CD14-positive monocyte (primary cell): ENCODE measurements at regions not wholly inside any gene's neighbourhood (a gene's known extent, or its start where the extent isn't known, plus 50 kb on each side); places are given as distances from the start of the nearest gene placed in this dataset.
"Not testable (repeated sequence)": the region's sequence is repeated elsewhere in the genome, so short reads cannot be mapped to it uniquely, and the experiment has no call there.

ENCODE experiments used
- DNase-seq, 3 donors: peaks; one replicate each; pipeline ENCODE4 v3.0.0-alpha.2; 2011 to 2022
- H2AFZ ChIP-seq: 2 replicates; pipeline ENCODE4 v1.6.0; 2012; ENCODE audit warnings: mild to moderate bottlenecking, low read depth, low read length, inconsistent platforms; ENCODE audit not compliant: insufficient read depth, poor library complexity, severe bottlenecking
- H3K27ac ChIP-seq, 2 donors: 1 replicate in 1 of 2; 2 replicates in 1 of 2; pipeline ENCODE4 v1.5.1; 2012 to 2013; ENCODE audit warnings: low read length in 2 of 2, control low read depth in 1 of 2, inconsistent platforms in 1 of 2, low read depth in 1 of 2, mild to moderate bottlenecking in 1 of 2
- H3K27me3 ChIP-seq, 2 donors: one replicate each; pipeline versions ENCODE4 v1.6.0 to v1.6.1; 2011 to 2013; ENCODE audit warnings: low read length in 2 of 2; ENCODE audit not compliant: control insufficient read depth in 2 of 2, insufficient read depth in 2 of 2
- H3K36me3 ChIP-seq, 2 donors: replicated peaks in 1 of 2; 1 replicate in 1 of 2; 2 replicates in 1 of 2; pipeline versions ENCODE4 v1.5.1 to v1.6.1; 2012 to 2013; ENCODE audit warnings: low read length in 2 of 2, control low read depth in 1 of 2, inconsistent platforms in 1 of 2, mild to moderate bottlenecking in 1 of 2; ENCODE audit not compliant: insufficient read depth in 2 of 2, control insufficient read depth in 1 of 2
- H3K4me1 ChIP-seq, 2 donors: 1 replicate in 1 of 2; 2 replicates in 1 of 2; pipeline versions ENCODE4 v1.5.1 to v1.6.1; 2012 to 2013; ENCODE audit warnings: low read length in 2 of 2, control low read depth in 1 of 2, inconsistent platforms in 1 of 2, mild to moderate bottlenecking in 1 of 2, moderate library complexity in 1 of 2; ENCODE audit not compliant: insufficient read depth in 2 of 2, control insufficient read depth in 1 of 2
- H3K4me2 ChIP-seq: replicated peaks from 2 replicates; pipeline ENCODE3; 2012; ENCODE audit warnings: low read length, moderate library complexity, mild to moderate bottlenecking; ENCODE audit not compliant: poor library complexity, severe bottlenecking; ENCODE audit errors: extremely low read depth
- H3K4me3 ChIP-seq, 3 experiments: fragments of 200-600 bp in 1 of 3; sonication (generic) in 1 of 3; replicated peaks in 1 of 3; 1 replicate in 2 of 3; 2 replicates in 1 of 3; pipeline ENCODE4 v1.5.1; 2011 to 2013; ENCODE audit warnings: low read length in 3 of 3, mild to moderate bottlenecking in 3 of 3, control low read depth in 2 of 3, low read depth in 2 of 3, inconsistent platforms in 1 of 3, moderate library complexity in 1 of 3
- H3K79me2 ChIP-seq: 2 replicates; pipeline ENCODE4 v1.6.0; 2012; ENCODE audit warnings: mild to moderate bottlenecking, control low read depth, inconsistent platforms, low read length, moderate library complexity; ENCODE audit not compliant: insufficient read depth
- H3K9ac ChIP-seq: 2 replicates; pipeline ENCODE4 v1.6.0; 2017; ENCODE audit warnings: low read length, mild to moderate bottlenecking; ENCODE audit not compliant: insufficient read depth, poor library complexity, severe bottlenecking
- H3K9me3 ChIP-seq, 2 donors: replicated peaks in 1 of 2; 1 replicate in 1 of 2; 2 replicates in 1 of 2; pipeline versions ENCODE4 v1.5.1 to v1.6.1; 2012 to 2013; ENCODE audit warnings: low read length in 2 of 2, control low read depth in 1 of 2; ENCODE audit not compliant: control insufficient read depth in 1 of 2, insufficient read depth in 1 of 2
- H4K20me1 ChIP-seq: 2 replicates; pipeline ENCODE4 v1.6.0; 2012; ENCODE audit warnings: mild to moderate bottlenecking, low read length, control low read depth, moderate library complexity; ENCODE audit not compliant: insufficient read depth
- H3K27ac Mint-ChIP-seq, 7 donors: one replicate each; pipeline ENCODE4 v1.8.0; 2020; ENCODE audit warnings: mild to moderate bottlenecking in 7 of 7, mixed read lengths in 7 of 7, moderate library complexity in 6 of 7, inconsistent platforms in 2 of 7
- H3K27me3 Mint-ChIP-seq, 3 donors: one replicate each; pipeline ENCODE4 v1.8.0; 2021 to 2022; ENCODE audit warnings: low read depth in 3 of 3, mild to moderate bottlenecking in 3 of 3, mixed read lengths in 3 of 3, moderate library complexity in 3 of 3, inconsistent platforms in 1 of 3
- H3K36me3 Mint-ChIP-seq, 2 donors: one replicate each; pipeline ENCODE4 v1.8.0; 2020; ENCODE audit warnings: mixed read lengths in 2 of 2, inconsistent platforms in 1 of 2, mild to moderate bottlenecking in 1 of 2
- H3K4me1 Mint-ChIP-seq: one replicate; pipeline ENCODE4 v1.8.0; 2020; ENCODE audit warnings: mild to moderate bottlenecking, mixed read lengths
- H3K4me3 Mint-ChIP-seq, 2 donors: one replicate each; pipeline ENCODE4 v1.8.0; 2020; ENCODE audit warnings: mild to moderate bottlenecking in 2 of 2, mixed read lengths in 2 of 2, moderate library complexity in 1 of 2
- H3K9me3 Mint-ChIP-seq, 7 donors: one replicate each; pipeline ENCODE4 v1.8.0; 2020 to 2022; ENCODE audit warnings: mixed read lengths in 7 of 7, mild to moderate bottlenecking in 6 of 7, moderate library complexity in 6 of 7, inconsistent platforms in 2 of 7
- WGBS: methylation state at CpG from one replicate; pipeline ENCODE4 v1.1.5; 2013; ENCODE audit warnings: missing lambda C conversion rate; ENCODE audit not compliant: insufficient coverage; 5-methylcytosine and 5-hydroxymethylcytosine counted together
- intact Hi-C, 2 donors: fragments of 100-400 bp; cut with micrococcal nuclease; formaldehyde crosslinking; loops; one replicate each; pipeline versions ENCODE4 v1.15.0 to v1.15.1; 2023
- TF ChIP-seq, protein P1 (sequence below): fragments of 200-600 bp; IDR thresholded peaks from one replicate; pipeline ENCODE4 v1.8.0; 2022; ENCODE audit warnings: antibody characterized with exemption, mild to moderate bottlenecking

DNA sequence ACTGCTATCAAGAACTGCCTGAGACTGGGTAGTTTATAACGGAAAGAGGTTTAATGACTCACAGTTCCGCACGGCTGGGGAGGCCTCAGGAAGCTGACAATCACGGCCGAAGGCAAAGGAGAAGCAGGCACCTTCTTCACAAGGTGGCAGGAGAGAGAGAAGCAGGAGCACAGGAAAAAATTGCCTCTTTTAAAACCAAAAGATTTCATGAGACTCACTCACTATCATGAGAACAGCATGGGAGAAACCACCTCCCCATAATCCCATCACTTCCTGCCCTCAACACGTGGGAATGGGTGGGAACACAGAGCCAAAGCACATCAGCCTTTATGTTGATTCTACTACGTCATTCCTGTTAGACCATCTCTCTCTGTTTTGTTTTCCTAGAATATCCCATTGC is 650.9 kb upstream of the SEMA6D start:
- H3K9me3 Mint-ChIP-seq: peaks cover 0 to 4% (median 2%) of the 10 kb centered on the region in 7 donors
- WGBS: 80% methylated on average over 2 of the region's 7 CpGs

DNA sequence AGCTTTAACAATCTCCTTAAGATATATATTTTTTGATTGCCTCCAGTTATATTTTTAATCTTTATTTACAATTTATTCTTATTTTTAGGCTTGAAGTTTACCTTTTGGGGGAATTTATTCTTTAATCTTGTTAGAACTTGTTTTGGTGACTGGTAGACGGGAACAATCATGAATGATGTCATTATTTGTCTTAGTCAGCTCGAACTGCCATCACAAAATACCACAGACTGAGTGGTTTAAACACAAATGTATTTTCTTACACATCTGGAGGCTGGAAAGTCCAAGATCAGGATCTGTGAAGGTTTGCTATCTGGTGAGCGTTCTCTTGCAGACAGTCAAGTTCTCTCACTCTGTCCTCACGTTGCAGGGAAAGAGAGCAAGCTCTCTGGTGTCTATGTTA is 639.5 kb upstream of the SEMA6D start:
- H3K9me3 Mint-ChIP-seq, H3K79me2 ChIP-seq, H4K20me1 ChIP-seq, H3K36me3 ChIP-seq, H3K27ac ChIP-seq, H3K9ac ChIP-seq, H3K27me3 Mint-ChIP-seq, H2AFZ ChIP-seq, H3K4me3 Mint-ChIP-seq, H3K9me3 ChIP-seq, H3K36me3 Mint-ChIP-seq, H3K4me1 Mint-ChIP-seq, intact Hi-C loops, H3K4me2 ChIP-seq, DNase-seq, H3K27me3 ChIP-seq, H3K27ac Mint-ChIP-seq, H3K4me3 ChIP-seq, H3K4me1 ChIP-seq: not testable (repeated sequence)
- WGBS: no CpG with 5 or more reads among the region's 4 CpGs

More for the DNA sequence above, 650.9 kb upstream of the SEMA6D start:
- H3K36me3 Mint-ChIP-seq: no peaks in the 10 kb centered on the region
- no peaks in the 10 kb centered on the region for H3K4me1 ChIP-seq
- H2AFZ ChIP-seq: no peak overlapping the region
- H3K9ac ChIP-seq: no peak overlapping the region
- no peaks in the 10 kb centered on the region for H4K20me1 ChIP-seq
- no peak overlapping the region for H3K4me3 Mint-ChIP-seq
- no peak overlapping the region for H3K4me2 ChIP-seq
- TF ChIP-seq, protein P1, sequence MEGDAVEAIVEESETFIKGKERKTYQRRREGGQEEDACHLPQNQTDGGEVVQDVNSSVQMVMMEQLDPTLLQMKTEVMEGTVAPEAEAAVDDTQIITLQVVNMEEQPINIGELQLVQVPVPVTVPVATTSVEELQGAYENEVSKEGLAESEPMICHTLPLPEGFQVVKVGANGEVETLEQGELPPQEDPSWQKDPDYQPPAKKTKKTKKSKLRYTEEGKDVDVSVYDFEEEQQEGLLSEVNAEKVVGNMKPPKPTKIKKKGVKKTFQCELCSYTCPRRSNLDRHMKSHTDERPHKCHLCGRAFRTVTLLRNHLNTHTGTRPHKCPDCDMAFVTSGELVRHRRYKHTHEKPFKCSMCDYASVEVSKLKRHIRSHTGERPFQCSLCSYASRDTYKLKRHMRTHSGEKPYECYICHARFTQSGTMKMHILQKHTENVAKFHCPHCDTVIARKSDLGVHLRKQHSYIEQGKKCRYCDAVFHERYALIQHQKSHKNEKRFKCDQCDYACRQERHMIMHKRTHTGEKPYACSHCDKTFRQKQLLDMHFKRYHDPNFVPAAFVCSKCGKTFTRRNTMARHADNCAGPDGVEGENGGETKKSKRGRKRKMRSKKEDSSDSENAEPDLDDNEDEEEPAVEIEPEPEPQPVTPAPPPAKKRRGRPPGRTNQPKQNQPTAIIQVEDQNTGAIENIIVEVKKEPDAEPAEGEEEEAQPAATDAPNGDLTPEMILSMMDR: no peak
- no peak overlapping the region for H3K4me3 ChIP-seq
- H3K27me3 ChIP-seq: no peaks in the 10 kb centered on the region
- no peak for DNase-seq
- no peak overlapping the region for H3K27ac Mint-ChIP-seq
- H3K27ac ChIP-seq: no peak overlapping the region
- no peaks in the 10 kb centered on the region for H3K36me3 ChIP-seq
- H3K79me2 ChIP-seq: no peaks in the 10 kb centered on the region
- intact Hi-C loops: no loop called here
- no peaks in the 10 kb centered on the region for H3K4me1 Mint-ChIP-seq
- H3K27me3 Mint-ChIP-seq: no peaks in the 10 kb centered on the region
- no peaks in the 10 kb centered on the region for H3K9me3 ChIP-seq
